Neuronal stem cell (in vitro differentiated cells): ENCODE measurements at regions not wholly inside any gene's neighbourhood (a gene's known extent, or its start where the extent isn't known, plus 50 kb on each side); places are given as distances from the start of the nearest gene placed in this dataset.

Source experiments
- DNase-seq: peaks from one replicate; pipeline ENCODE4 v3.0.0-alpha.2; 2013; ENCODE audit warnings: low spot score
- H2AFZ ChIP-seq: one replicate; pipeline ENCODE4 v1.6.1; 2013; ENCODE audit warnings: mild to moderate bottlenecking, low read length, inconsistent platforms
- H2AK5ac ChIP-seq: 2 replicates; pipeline ENCODE4 v1.6.1; 2013; ENCODE audit warnings: low read depth, mild to moderate bottlenecking, inconsistent platforms, low read length, moderate library complexity, mixed read lengths
- H2BK120ac ChIP-seq: 2 replicates; pipeline ENCODE4 v1.6.1; 2013; ENCODE audit warnings: low read depth, mild to moderate bottlenecking, inconsistent platforms, low read length, moderate library complexity, mixed read lengths
- H2BK12ac ChIP-seq: one replicate; pipeline ENCODE4 v1.6.1; 2013; ENCODE audit warnings: low read length, inconsistent platforms
- H2BK15ac ChIP-seq: 2 replicates; pipeline ENCODE4 v1.6.1; 2013; ENCODE audit warnings: mild to moderate bottlenecking, low read length, inconsistent platforms, mixed read lengths
- H2BK5ac ChIP-seq: one replicate; pipeline ENCODE4 v1.6.1; 2013; ENCODE audit warnings: inconsistent platforms, mild to moderate bottlenecking, low read length, moderate library complexity
- H3K14ac ChIP-seq: one replicate; pipeline ENCODE4 v1.6.1; 2013; ENCODE audit warnings: low read length, inconsistent platforms
- H3K18ac ChIP-seq: 2 replicates; pipeline ENCODE4 v1.6.1; 2013; ENCODE audit warnings: low read length, inconsistent platforms
- H3K23ac ChIP-seq: 2 replicates; pipeline ENCODE4 v1.6.1; 2013; ENCODE audit warnings: low read depth, mild to moderate bottlenecking, mixed read lengths, low read length, inconsistent platforms; ENCODE audit not compliant: poor library complexity
- H3K27ac ChIP-seq: replicated peaks from 3 replicates; pipeline ENCODE4 v1.5.1; 2013; ENCODE audit warnings: low read length, inconsistent platforms
- H3K27me3 ChIP-seq, 3 experiments: 2 replicates each; pipeline ENCODE4 v1.6.1; 2013; ENCODE audit warnings: low read length in 3 of 3, mild to moderate bottlenecking in 2 of 3, inconsistent platforms in 1 of 3, low read depth in 1 of 3, mixed read lengths in 1 of 3, moderate library complexity in 1 of 3; ENCODE audit not compliant: control insufficient read depth in 3 of 3, insufficient read depth in 3 of 3
- H3K36me3 ChIP-seq, 2 donors: replicated peaks in 1 of 2; 2 replicates each; pipeline ENCODE4 v1.6.1; 2013; ENCODE audit warnings: low read length in 2 of 2; ENCODE audit not compliant: control insufficient read depth in 2 of 2, insufficient read depth in 2 of 2
- H3K4ac ChIP-seq: 2 replicates; pipeline ENCODE4 v1.6.1; 2013; ENCODE audit warnings: inconsistent platforms, mild to moderate bottlenecking, low read length, moderate library complexity
- H3K4me1 ChIP-seq, 2 donors: 1 replicate in 1 of 2; 2 replicates in 1 of 2; pipeline ENCODE4 v1.6.1; 2013; ENCODE audit warnings: low read length in 2 of 2, low read depth in 1 of 2; ENCODE audit not compliant: control insufficient read depth in 2 of 2, insufficient read depth in 1 of 2
- H3K4me2 ChIP-seq: one replicate; pipeline ENCODE4 v1.6.1; 2013; ENCODE audit warnings: mild to moderate bottlenecking, low read length, inconsistent platforms; ENCODE audit not compliant: insufficient read depth, poor library complexity, severe bottlenecking
- H3K4me3 ChIP-seq, 2 donors: 2 replicates each; pipeline ENCODE4 v1.5.1; 2013; ENCODE audit warnings: low read length in 2 of 2, mild to moderate bottlenecking in 2 of 2, inconsistent platforms in 1 of 2, moderate library complexity in 1 of 2
- H3K79me1 ChIP-seq: one replicate; pipeline ENCODE4 v1.6.1; 2013; ENCODE audit warnings: low read depth, mild to moderate bottlenecking, inconsistent platforms, low read length, moderate library complexity
- H3K9ac ChIP-seq: one replicate; pipeline ENCODE4 v1.6.1; 2013; ENCODE audit warnings: mild to moderate bottlenecking, low read depth, low read length, inconsistent platforms; ENCODE audit not compliant: poor library complexity
- H3K9me3 ChIP-seq, 2 donors: replicated peaks in 1 of 2; 2 replicates each; pipeline versions ENCODE3 to v1.6.1; 2013; ENCODE audit warnings: low read length in 2 of 2, mild to moderate bottlenecking in 2 of 2, inconsistent platforms in 1 of 2, low read depth in 1 of 2, mixed read lengths in 1 of 2, moderate library complexity in 1 of 2; ENCODE audit not compliant: control insufficient read depth in 2 of 2, insufficient read depth in 1 of 2
- H4K8ac ChIP-seq: one replicate; pipeline ENCODE4 v1.6.1; 2013; ENCODE audit warnings: low read depth, mild to moderate bottlenecking, inconsistent platforms, low read length, moderate library complexity
- H4K91ac ChIP-seq: one replicate; pipeline ENCODE4 v1.6.1; 2013; ENCODE audit warnings: low read length, low read depth, mild to moderate bottlenecking, inconsistent platforms; ENCODE audit not compliant: poor library complexity
- WGBS, 2 donors: extraction: QIAGEN DNeasy Blood & Tissue Kit; methylation state at CpG; one replicate each; pipeline ENCODE4 v1.1.7; 2013; ENCODE audit warnings: missing lambda C conversion rate in 2 of 2, mixed read lengths in 1 of 2; ENCODE audit not compliant: insufficient read length in 2 of 2, insufficient replicate concordance in 1 of 2; ENCODE audit errors: extremely low coverage in 2 of 2; 5-methylcytosine and 5-hydroxymethylcytosine counted together

DNA sequence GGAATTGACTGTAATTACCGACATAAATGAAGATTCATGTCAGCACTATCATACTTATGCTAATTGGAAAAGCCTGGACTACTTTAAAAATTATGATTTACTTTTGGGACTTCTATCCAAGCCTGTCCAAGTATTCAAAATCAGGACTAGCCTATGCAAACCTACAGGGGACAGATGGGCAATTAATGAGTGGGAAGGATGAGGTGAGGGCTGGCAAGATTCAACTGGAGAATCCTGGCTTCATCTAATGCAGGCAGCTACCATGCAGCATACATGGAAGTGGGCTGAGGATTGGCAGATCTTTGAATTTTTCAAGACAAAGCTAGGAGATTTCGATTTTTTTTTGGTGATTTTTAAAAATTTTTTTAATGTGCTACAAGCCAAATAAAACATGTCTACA, 532.6 kb downstream of the CSNK1G3 start:
- Histone ChIP-seq H3K9ac (no peak overlapping the region), H3K4me2 (no peak overlapping the region), H3K18ac (no peak overlapping the region), H2BK12ac (no peak overlapping the region), H3K4me1 (no peaks in the 10 kb centered on the region), H3K79me1 (no peaks in the 10 kb centered on the region), H2BK15ac (no peak overlapping the region), H3K23ac (no peak overlapping the region), H4K91ac (no peak overlapping the region), H3K27me3 (no peaks in the 10 kb centered on the region), H4K8ac (no peak overlapping the region), H2BK5ac (no peak overlapping the region), H3K4me3 (no peak overlapping the region), H2AK5ac (no peak overlapping the region), H3K14ac (no peak overlapping the region), H2AFZ (no peak overlapping the region), H3K27ac (no peak overlapping the region), H3K9me3 (peaks cover 3 to 6% of the 10 kb centered on the region in 2 donors), H3K4ac (no peak overlapping the region), H3K36me3 (no peaks in the 10 kb centered on the region), H2BK120ac (no peak overlapping the region)
- WGBS, 2 donors: no CpG with 5 or more reads among the region's 2 CpGs
- no peak for DNase-seq

DNA sequence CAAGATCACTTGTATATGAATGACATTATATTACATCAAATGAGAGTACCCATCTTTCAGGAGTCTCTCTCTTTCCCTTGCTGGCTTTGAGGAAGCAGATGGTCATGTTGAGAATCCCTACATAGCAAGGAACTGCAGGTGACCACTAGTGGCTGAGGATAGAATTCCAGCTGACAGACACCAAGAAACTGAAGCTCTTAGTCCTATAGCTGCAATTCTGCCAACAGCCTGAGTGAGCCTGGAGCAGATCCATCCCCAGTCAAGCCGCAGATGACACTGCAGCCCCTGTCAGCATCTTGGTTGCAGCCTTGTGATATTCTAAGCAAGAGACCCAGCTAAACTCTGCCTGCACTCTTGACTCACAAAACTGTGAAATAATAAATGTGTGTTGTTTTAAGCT, 531.5 kb downstream of the CSNK1G3 start:
- DNase-seq: no peak
- WGBS, 2 donors: no CpG with 5 or more reads among the region's 1 CpG

DNA sequence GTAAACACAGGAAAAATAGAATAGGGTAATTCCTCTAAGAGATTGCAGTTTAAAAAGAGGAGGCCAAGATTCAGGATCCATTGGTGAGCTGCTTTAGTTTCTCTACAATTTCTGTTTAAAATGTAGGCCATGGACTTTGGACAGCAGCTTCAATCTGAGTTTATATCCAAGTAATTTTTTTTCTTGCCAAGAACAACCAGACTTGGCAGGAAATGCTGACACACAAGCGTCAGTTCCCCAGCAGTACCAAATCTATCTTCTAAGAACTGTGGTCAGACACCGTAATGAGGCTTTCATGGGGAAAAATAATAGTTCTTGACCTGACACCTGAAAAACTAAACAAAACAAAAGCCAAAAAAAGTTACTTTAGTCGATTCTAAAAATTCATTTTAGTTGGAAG, 528.8 kb downstream of the CSNK1G3 start:
- Histone ChIP-seq H3K27ac (no peak overlapping the region), H3K36me3 (no peaks in the 10 kb centered on the region), H3K9me3 (peaks cover 3 to 6% of the 10 kb centered on the region in 2 donors), H2AK5ac (no peak overlapping the region), H3K4ac (no peak overlapping the region), H3K18ac (no peak overlapping the region), H3K23ac (no peak overlapping the region), H2BK12ac (no peak overlapping the region), H3K4me1 (no peaks in the 10 kb centered on the region), H3K14ac (no peak overlapping the region), H2BK15ac (no peak overlapping the region), H4K91ac (no peak overlapping the region), H2BK5ac (no peak overlapping the region), H3K4me3 (no peak overlapping the region), H3K9ac (no peak overlapping the region), H2BK120ac (no peak overlapping the region), H2AFZ (no peak overlapping the region), H3K27me3 (no peaks in the 10 kb centered on the region), H3K79me1 (no peaks in the 10 kb centered on the region), H4K8ac (no peak overlapping the region), H3K4me2 (no peak overlapping the region)
- DNase-seq: no peak
- no CpG with 5 or more reads among the region's 3 CpGs for WGBS, 2 donors

More for the DNA sequence above, 531.5 kb downstream of the CSNK1G3 start:
- H3K14ac ChIP-seq: no peak overlapping the region
- H2BK120ac ChIP-seq: no peak overlapping the region
- H2BK15ac ChIP-seq: no peak overlapping the region
- H4K8ac ChIP-seq: no peak overlapping the region
- H2AK5ac ChIP-seq: no peak overlapping the region
- H3K23ac ChIP-seq: no peak overlapping the region
- H3K4me1 ChIP-seq: no peaks in the 10 kb centered on the region
- H2BK12ac ChIP-seq: no peak overlapping the region
- no peaks in the 10 kb centered on the region for H3K36me3 ChIP-seq
- H2AFZ ChIP-seq: no peak overlapping the region
- H3K9me3 ChIP-seq: peaks cover 3 to 6% of the 10 kb centered on the region in 2 donors
- no peak overlapping the region for H3K4me2 ChIP-seq
- H2BK5ac ChIP-seq: no peak overlapping the region
- H3K4me3 ChIP-seq: no peak overlapping the region
- no peak overlapping the region for H4K91ac ChIP-seq
- no peak overlapping the region for H3K9ac ChIP-seq
- H3K4ac ChIP-seq: no peak overlapping the region
- no peaks in the 10 kb centered on the region for H3K79me1 ChIP-seq
- H3K18ac ChIP-seq: no peak overlapping the region
- H3K27me3 ChIP-seq: no peaks in the 10 kb centered on the region
- no peak overlapping the region for H3K27ac ChIP-seq

DNA sequence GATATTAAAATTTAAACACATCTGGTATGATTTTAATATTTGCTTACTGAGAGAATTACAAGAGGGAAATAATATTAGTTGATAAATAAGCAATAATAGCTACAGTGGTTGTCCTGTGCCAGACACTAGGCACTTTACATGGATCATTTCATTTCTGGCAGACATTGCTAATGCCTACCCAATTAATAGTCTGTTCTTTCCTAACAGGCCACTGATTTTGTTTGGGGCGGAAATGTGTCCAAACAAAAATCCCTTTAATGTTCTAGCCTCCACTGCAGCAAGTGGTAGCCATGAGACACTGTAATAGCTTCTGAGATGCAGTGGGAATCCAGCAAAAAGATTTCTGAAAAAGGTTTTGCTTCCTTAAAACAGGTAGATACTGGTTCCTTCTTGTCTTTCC, 527.4 kb downstream of the CSNK1G3 start:
- H3K9me3 ChIP-seq: peaks cover 3 to 6% of the 10 kb centered on the region in 2 donors
- no peak for DNase-seq
- no CpG with 5 or more reads among the region's 1 CpG for WGBS, 2 donors

More for the DNA sequence above, 527.4 kb downstream of the CSNK1G3 start:
- Histone ChIP-seq H3K79me1 (no peaks in the 10 kb centered on the region), H2BK15ac (no peak overlapping the region), H3K4ac (no peak overlapping the region), H2AFZ (no peak overlapping the region), H2BK12ac (no peak overlapping the region), H2BK120ac (no peak overlapping the region), H3K23ac (no peak overlapping the region), H3K4me3 (no peak overlapping the region), H3K18ac (no peak overlapping the region), H2AK5ac (no peak overlapping the region), H3K14ac (no peak overlapping the region), H3K27ac (no peak overlapping the region), H3K9ac (no peak overlapping the region), H3K27me3 (no peaks in the 10 kb centered on the region), H4K8ac (no peak overlapping the region), H3K36me3 (no peaks in the 10 kb centered on the region), H2BK5ac (no peak overlapping the region), H3K4me2 (no peak overlapping the region), H3K4me1 (no peaks in the 10 kb centered on the region), H4K91ac (no peak overlapping the region)
